HepG2 (cell line): ENCODE measurements at regions not wholly inside any gene's neighbourhood (a gene's known extent, or its start where the extent isn't known, plus 50 kb on each side); places are given as distances from the start of the nearest gene placed in this dataset.

Experiments used
- ATAC-seq: fragments of 200-7000 bp; cut with Tn5 transposase; 3 replicates; pipeline ENCODE4 v1.9.1; 2020; ENCODE audit warnings: mild to moderate bottlenecking, moderate library complexity
- BruUV-seq: library from RNA; stranded (reverse); fragments of 400-500 nt; replicated peaks from 2 replicates; lab custom pipeline; 2021; lab: Mats Ljungman, UMichigan
- CTCF ChIA-PET: fragments of 300-600 bp; formaldehyde crosslinking; extraction: SDS; loops from one replicate; lab custom pipeline; 2021; ENCODE audit warnings: low total read pairs, inconsistent platforms, low intra/inter-chr PET ratio; lab: Yijun Ruan, JAX
- POLR2A ChIA-PET: fragments of 350-600 bp; sonication (Branson Sonifier 250); formaldehyde crosslinking; loops from one replicate; lab custom pipeline; 2020; ENCODE audit warnings: antibody characterized with exemption, inconsistent platforms; lab: Yijun Ruan, JAX
- DNase-seq: peaks from one replicate; pipeline ENCODE4 v3.0.0-alpha.2; 2015; ENCODE audit warnings: low spot score
- FAIRE-seq: peaks from 3 replicates; lab custom pipeline; 2011; peaks lifted over from hg19 to GRCh38; lab: Jason Lieb, UNC
- H2AFZ ChIP-seq: one replicate; pipeline ENCODE4 v1.6.1; 2011; ENCODE audit warnings: low read length, inconsistent platforms
- H3K27ac ChIP-seq: fragments of 300-600 bp; 3 replicates; pipeline ENCODE4 v1.8.0; 2011; ENCODE audit warnings: mixed run types, mild to moderate bottlenecking, mixed read lengths, low read length, inconsistent platforms; ENCODE audit not compliant: insufficient read depth; ENCODE audit errors: extremely low read length
- H3K27me3 ChIP-seq, 2 experiments: fragments of 200-600 bp in 1 of 2; 2 replicates in 1 of 2; 3 replicates in 1 of 2; pipeline versions ENCODE4 v1.6.0 to v1.8.0; 2011; ENCODE audit warnings: low read length in 2 of 2, mild to moderate bottlenecking in 2 of 2, moderate library complexity in 2 of 2, inconsistent platforms in 1 of 2; ENCODE audit not compliant: insufficient read depth in 2 of 2, control insufficient read depth in 1 of 2
- H3K36me3 ChIP-seq, 2 experiments: fragments of 200-600 bp in 1 of 2; replicated peaks in 1 of 2; 2 replicates in 1 of 2; 3 replicates in 1 of 2; pipeline versions ENCODE4 v1.5.1 to v1.8.0; 2011; ENCODE audit warnings: low read length in 2 of 2, inconsistent platforms in 1 of 2; ENCODE audit not compliant: insufficient read depth in 2 of 2, control insufficient read depth in 1 of 2
- H3K4me1 ChIP-seq: 2 replicates; pipeline ENCODE4 v1.5.1; 2012; ENCODE audit warnings: low read length, inconsistent platforms; ENCODE audit not compliant: insufficient read depth
- H3K4me2 ChIP-seq: 2 replicates; pipeline ENCODE4 v1.6.0; 2011; ENCODE audit warnings: low read depth, low read length, inconsistent platforms
- H3K4me3 ChIP-seq, 3 experiments: fragments of 200-600 bp in 1 of 3; sonication (generic), shearing (Covaris generic) in 1 of 3; replicated peaks in 1 of 3; 2 replicates each; pipeline ENCODE4 v1.5.1; 2011 to 2016; ENCODE audit warnings: low read length in 3 of 3, inconsistent platforms in 2 of 3, low read depth in 2 of 3, mild to moderate bottlenecking in 2 of 3, control low read depth in 1 of 3, mixed read lengths in 1 of 3; ENCODE audit not compliant: insufficient read depth in 1 of 3
- H3K79me2 ChIP-seq: one replicate; pipeline ENCODE4 v1.6.1; 2011; ENCODE audit warnings: low read length, inconsistent platforms; ENCODE audit not compliant: insufficient read depth
- H3K9ac ChIP-seq: 2 replicates; pipeline ENCODE4 v1.6.0; 2011; ENCODE audit warnings: mild to moderate bottlenecking, low read depth, low read length, inconsistent platforms; ENCODE audit not compliant: insufficient read depth
- H3K9me3 ChIP-seq: 2 replicates; pipeline ENCODE4 v1.5.1; 2012; ENCODE audit warnings: mild to moderate bottlenecking, low read length
- H4K20me1 ChIP-seq: 2 replicates; pipeline ENCODE4 v1.6.0; 2011; ENCODE audit warnings: inconsistent platforms, mild to moderate bottlenecking, low read length, moderate library complexity; ENCODE audit not compliant: insufficient read depth
- CCAR2 ChIP-seq: fragments of 200-400 bp; formaldehyde crosslinking; optimal IDR thresholded peaks from 2 replicates; pipeline ENCODE3; 2018; ENCODE audit warnings: low read depth, mild to moderate bottlenecking, low read length, moderate library complexity
- CSRNP2 ChIP-seq: sonication (generic); formaldehyde crosslinking; conservative IDR thresholded peaks from 2 replicates; pipeline ENCODE4 v1.8.0; 2022; ENCODE audit warnings: low read depth, missing genetic modification reagents
- HIVEP1 ChIP-seq: sonication (generic); formaldehyde crosslinking; IDR thresholded peaks from 2 replicates; pipeline ENCODE4 v1.4.0; 2020; ENCODE audit warnings: mild to moderate bottlenecking, missing genetic modification reagents
- KDM2A ChIP-seq: sonication (generic); formaldehyde crosslinking; IDR thresholded peaks from 2 replicates; pipeline ENCODE4 v1.4.0; 2020; ENCODE audit warnings: low read depth, missing genetic modification reagents, borderline replicate concordance
- MYPOP ChIP-seq: sonication (generic); formaldehyde crosslinking; IDR thresholded peaks from 2 replicates; pipeline ENCODE4 v1.8.1; 2023; ENCODE audit warnings: mild to moderate bottlenecking, moderate library complexity, missing genetic modification reagents
- PCBP1 ChIP-seq: fragments of 200-400 bp; formaldehyde crosslinking; IDR thresholded peaks from 2 replicates; pipeline ENCODE4 v1.6.1; 2017; ENCODE audit warnings: mild to moderate bottlenecking, low read depth, low read length, borderline replicate concordance
- PITX1 ChIP-seq: sonication (generic); formaldehyde crosslinking; IDR thresholded peaks from 2 replicates; pipeline ENCODE4 v1.5.1; 2020; ENCODE audit warnings: mild to moderate bottlenecking, missing genetic modification reagents
- ZNF230 ChIP-seq: sonication (generic); formaldehyde crosslinking; IDR thresholded peaks from 2 replicates; pipeline ENCODE4 v1.4.0; 2020; ENCODE audit warnings: mild to moderate bottlenecking, missing genetic modification reagents
- ZNF687 ChIP-seq: sonication (generic); formaldehyde crosslinking; IDR thresholded peaks from 2 replicates; pipeline ENCODE4 v1.5.1; 2020; ENCODE audit warnings: mild to moderate bottlenecking, missing genetic modification reagents, moderate library complexity
- ZNF790 ChIP-seq: sonication (generic); formaldehyde crosslinking; IDR thresholded peaks from 2 replicates; pipeline ENCODE4 v1.8.0; 2022; ENCODE audit warnings: missing genetic modification reagents, mild to moderate bottlenecking, borderline replicate concordance
- ZNF883 ChIP-seq: sonication (generic); formaldehyde crosslinking; IDR thresholded peaks from 2 replicates; pipeline ENCODE4 v1.5.1; 2020; ENCODE audit warnings: mild to moderate bottlenecking, missing genetic modification reagents; ENCODE audit errors: not compliant biosample characterization
- in situ Hi-C: cut with HindIII; loops from 2 replicates; pipeline ENCODE4 v1.10.0; 2017; ENCODE audit warnings: low pct_unique_long_range_greater_than_20kb; ENCODE audit not compliant: extremely low pct_ligation_motif_present
- intact Hi-C: fragments of 100-400 bp; cut with micrococcal nuclease; formaldehyde crosslinking; loops from one replicate; pipeline ENCODE4 v1.10.0; 2022; ENCODE audit not compliant: unreplicated experiment
- TF ChIP-seq, protein P1 (sequence below): sonication (generic); IDR thresholded peaks from 2 replicates; pipeline ENCODE4 v1.6.1; 2016; ENCODE audit warnings: low read depth, borderline replicate concordance
- TF ChIP-seq, protein P2 (sequence below): IDR thresholded peaks from 2 replicates; pipeline ENCODE4 v1.6.1; 2012; ENCODE audit warnings: low read depth, low read length, improper control_type of control experiment

GRCh38 chr9:85136987-85137386, 467.5 kb downstream of the NTRK2 start (continued):
- TF ChIP-seq, protein P1, sequence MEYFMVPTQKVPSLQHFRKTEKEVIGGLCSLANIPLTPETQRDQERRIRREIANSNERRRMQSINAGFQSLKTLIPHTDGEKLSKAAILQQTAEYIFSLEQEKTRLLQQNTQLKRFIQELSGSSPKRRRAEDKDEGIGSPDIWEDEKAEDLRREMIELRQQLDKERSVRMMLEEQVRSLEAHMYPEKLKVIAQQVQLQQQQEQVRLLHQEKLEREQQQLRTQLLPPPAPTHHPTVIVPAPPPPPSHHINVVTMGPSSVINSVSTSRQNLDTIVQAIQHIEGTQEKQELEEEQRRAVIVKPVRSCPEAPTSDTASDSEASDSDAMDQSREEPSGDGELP: no peak
- TF ChIP-seq, protein P2, sequence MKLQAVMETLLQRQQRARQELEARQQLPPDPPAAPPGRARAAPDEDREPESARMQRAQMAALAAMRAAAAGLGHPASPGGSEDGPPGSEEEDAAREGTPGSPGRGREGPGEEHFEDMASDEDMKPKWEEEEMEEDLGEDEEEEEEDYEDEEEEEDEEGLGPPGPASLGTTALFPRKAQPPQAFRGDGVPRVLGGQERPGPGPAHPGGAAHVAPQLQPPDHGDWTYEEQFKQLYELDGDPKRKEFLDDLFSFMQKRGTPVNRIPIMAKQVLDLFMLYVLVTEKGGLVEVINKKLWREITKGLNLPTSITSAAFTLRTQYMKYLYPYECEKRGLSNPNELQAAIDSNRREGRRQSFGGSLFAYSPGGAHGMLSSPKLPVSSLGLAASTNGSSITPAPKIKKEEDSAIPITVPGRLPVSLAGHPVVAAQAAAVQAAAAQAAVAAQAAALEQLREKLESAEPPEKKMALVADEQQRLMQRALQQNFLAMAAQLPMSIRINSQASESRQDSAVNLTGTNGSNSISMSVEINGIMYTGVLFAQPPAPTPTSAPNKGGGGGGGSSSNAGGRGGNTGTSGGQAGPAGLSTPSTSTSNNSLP: no peak
- TF ChIP-seq ZNF790 (CRISPR knock-in tag) (no peak), PCBP1 (no peak)
- TF ChIP-seq, all 625 proteins: peak for 0

DNA sequence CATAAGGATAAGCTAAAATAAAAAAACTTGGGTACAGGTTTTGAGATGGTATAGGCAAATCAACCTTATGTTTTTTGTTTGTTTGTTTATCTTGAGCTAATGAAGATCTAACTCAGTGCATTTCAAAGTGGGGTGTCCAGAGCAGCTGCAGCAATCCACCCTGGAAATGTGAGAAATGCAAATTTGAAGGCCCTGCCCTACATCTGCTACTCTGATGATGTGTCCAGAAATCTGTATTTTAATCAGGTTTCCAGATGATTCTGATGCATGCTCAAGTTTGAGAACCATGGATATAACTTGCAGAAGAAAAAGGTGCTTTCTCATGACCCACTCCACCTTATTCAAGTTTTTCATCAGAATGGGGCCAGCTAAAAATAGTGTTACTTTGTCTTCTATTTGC, 467.0 kb downstream of the NTRK2 start:
- Histone ChIP-seq H3K4me3 (no peak overlapping the region), H3K27ac (no peak overlapping the region), H3K79me2 (no peaks in the 10 kb centered on the region), H3K4me1 (no peaks in the 10 kb centered on the region), H2AFZ (no peak overlapping the region), H3K4me2 (no peak overlapping the region), H3K27me3 (no peaks in the 10 kb centered on the region), H4K20me1 (no peaks in the 10 kb centered on the region), H3K9ac (no peak overlapping the region), H3K36me3 (no peaks in the 10 kb centered on the region), H3K9me3 (no peaks in the 10 kb centered on the region)
- FAIRE-seq (no peak), ATAC-seq (no peak), DNase-seq (no peak)
- intact Hi-C loops: no loop called here
- in situ Hi-C loops: no loop called here
- ChIA-PET POLR2A (no interaction called here), CTCF (no interaction called here)
- BruUV-seq: no TSS peak
- TF ChIP-seq ZNF230 (CRISPR knock-in tag): no peak
- no peak for TF ChIP-seq HIVEP1 (CRISPR knock-in tag)
- TF ChIP-seq KDM2A (CRISPR knock-in tag): no peak
- TF ChIP-seq CSRNP2: no peak
- no peak for TF ChIP-seq ZNF883 (CRISPR knock-in tag)
- TF ChIP-seq ZNF687: no peak
- no peak for TF ChIP-seq MYPOP
- no peak for TF ChIP-seq CCAR2
- no peak for TF ChIP-seq PITX1 (CRISPR knock-in tag)
